ENCODE measurements at regions not wholly inside any gene's neighbourhood (a gene's known extent, or its start where the extent isn't known, plus 50 kb on each side); places are given as distances from the start of the nearest gene placed in this dataset.

GRCh38 chr13:34459856-34460255 is 482.2 kb upstream of the NBEA start:
- DNase-seq (ENCODE audit: low read depth in 2 of 2), result no peak

GRCh38 chr13:34462843-34463242 is 479.2 kb upstream of the NBEA start:
- no peak for DNase-seq (ENCODE audit: low read depth in 2 of 2)

GRCh38 chr13:34464011-34464410 is 478.1 kb upstream of the NBEA start:
- DNase-seq (ENCODE audit: low read depth in 2 of 2), result no peak

- no peak for DNase-seq (ENCODE audit: low read depth in 2 of 2)
These were observed 476.6 kb upstream of the NBEA start for GRCh38 chr13:34465423-34465922.

GRCh38 chr13:34466301-34466700 is 475.8 kb upstream of the NBEA start:
- DNase-seq (ENCODE audit: low read depth in 2 of 2), result no peak

- DNase-seq (ENCODE audit: low read depth in 2 of 2), result no peak
These were observed 474.5 kb upstream of the NBEA start for GRCh38 chr13:34467450-34468083.

GRCh38 chr13:34469196-34469986 is 472.7 kb upstream of the NBEA start:
- no peak for DNase-seq (ENCODE audit: low read depth in 2 of 2)

GRCh38 chr13:34474187-34474868 is 467.7 kb upstream of the NBEA start:
- no peak for DNase-seq (ENCODE audit: low read depth in 2 of 2)

- no peak for DNase-seq (ENCODE audit: low read depth in 2 of 2)
These were observed 463.7 kb upstream of the NBEA start for GRCh38 chr13:34478376-34478775.

GRCh38 chr13:34502011-34502410 is 440.1 kb upstream of the NBEA start:
- no peak for DNase-seq (ENCODE audit: low read depth in 2 of 2)

- DNase-seq (ENCODE audit: low read depth in 2 of 2), result no peak
These were observed 439.4 kb upstream of the NBEA start for GRCh38 chr13:34502621-34503020.

- no peak for DNase-seq (ENCODE audit: low read depth in 2 of 2)
These were observed 435.3 kb upstream of the NBEA start for GRCh38 chr13:34506796-34507195.

- no peak for DNase-seq (ENCODE audit: low read depth in 2 of 2)
These were observed 434.4 kb upstream of the NBEA start for GRCh38 chr13:34507630-34508029.

GRCh38 chr13:34512817-34513216 is 429.3 kb upstream of the NBEA start:
- DNase-seq (ENCODE audit: low read depth in 2 of 2), result no peak

GRCh38 chr13:34513526-34513925 is 428.5 kb upstream of the NBEA start:
- no peak for DNase-seq (ENCODE audit: low read depth in 2 of 2)

- DNase-seq (ENCODE audit: low read depth in 2 of 2), result no peak
These were observed 426.9 kb upstream of the NBEA start for GRCh38 chr13:34515201-34515600.

GRCh38 chr13:34521171-34521570 is 420.9 kb upstream of the NBEA start:
- no peak for DNase-seq (ENCODE audit: low read depth in 2 of 2)

GRCh38 chr13:34522808-34523207 is 419.3 kb upstream of the NBEA start:
- no peak for DNase-seq (ENCODE audit: low read depth in 2 of 2)

- no peak for DNase-seq (ENCODE audit: low read depth in 2 of 2)
These were observed 418.7 kb upstream of the NBEA start for GRCh38 chr13:34523406-34523805.

- no peak for DNase-seq (ENCODE audit: low read depth in 2 of 2)
These were observed 408.1 kb upstream of the NBEA start for GRCh38 chr13:34533941-34534340.

GRCh38 chr13:34542321-34542720 is 399.7 kb upstream of the NBEA start:
- DNase-seq (ENCODE audit: low read depth in 2 of 2), result no peak

GRCh38 chr13:34543836-34544235 is 398.2 kb upstream of the NBEA start:
- no peak for DNase-seq (ENCODE audit: low read depth in 2 of 2)

GRCh38 chr13:34545461-34545860 is 396.6 kb upstream of the NBEA start:
- DNase-seq (ENCODE audit: low read depth in 2 of 2), result no peak

All from stimulated activated CD4-positive, alpha-beta T cell treated with anti-CD3 and anti-CD28 coated beads, Interleukin-15, amount 100 ng/mL, for 48 hours (primary cell).